T-helper 2 cell treated with Interferon-gamma antibody and Interleukin-4, amounts not matched to agents 5 μg/mL and 100 μg/mL, for 36 hours (primary cell): ENCODE measurements at regions not wholly inside any gene's neighbourhood (a gene's known extent, or its start where the extent isn't known, plus 50 kb on each side); places are given as distances from the start of the nearest gene placed in this dataset.

Experiments
- DNase-seq: peaks from one replicate; pipeline ENCODE4 v3.0.0; 2021; ENCODE audit warnings: low spot score
- H3K27ac Mint-ChIP-seq: one replicate; pipeline ENCODE4 v1.8.0; 2021; ENCODE audit warnings: mild to moderate bottlenecking, mixed read lengths
- H3K27me3 Mint-ChIP-seq: one replicate; pipeline ENCODE4 v1.8.0; 2021; ENCODE audit warnings: low read depth, mixed read lengths
- H3K36me3 Mint-ChIP-seq: one replicate; pipeline ENCODE4 v1.8.0; 2021; ENCODE audit warnings: low read depth, mixed read lengths
- H3K4me1 Mint-ChIP-seq: one replicate; pipeline ENCODE4 v1.8.0; 2021; ENCODE audit warnings: low read depth, mixed read lengths
- H3K4me3 Mint-ChIP-seq: one replicate; pipeline ENCODE4 v1.8.0; 2022; ENCODE audit warnings: mild to moderate bottlenecking, moderate library complexity, mixed read lengths
- H3K9me3 Mint-ChIP-seq: one replicate; pipeline ENCODE4 v1.8.0; 2021; ENCODE audit warnings: mixed read lengths

DNA sequence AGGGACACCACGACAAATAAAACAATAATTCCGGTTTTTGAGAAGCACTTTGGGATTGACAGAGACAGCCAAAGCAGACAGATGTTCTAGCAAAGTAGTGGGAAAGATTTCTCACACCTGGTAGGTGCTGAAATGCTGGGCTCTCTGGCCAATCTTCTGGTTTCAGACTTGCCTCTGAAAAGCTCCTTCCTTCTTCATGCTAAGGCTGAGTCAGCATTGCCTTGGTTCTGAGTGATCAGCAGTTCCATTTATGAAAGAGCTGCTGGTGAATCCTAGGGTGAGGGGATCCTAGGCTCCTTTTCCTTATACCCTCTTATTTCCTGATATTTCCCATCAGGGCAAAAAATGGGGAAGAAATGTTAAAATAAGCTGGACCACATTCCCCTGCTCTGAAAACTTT, 268.7 kb upstream of the SALL1 start:
- Mint-ChIP-seq H3K4me3 (no peak overlapping the region), H3K27me3 (no peaks in the 10 kb centered on the region), H3K36me3 (no peaks in the 10 kb centered on the region), H3K4me1 (no peaks in the 10 kb centered on the region), H3K9me3 (peaks cover 14% of the 10 kb centered on the region), H3K27ac (no peak overlapping the region)
- no peak for DNase-seq

DNA sequence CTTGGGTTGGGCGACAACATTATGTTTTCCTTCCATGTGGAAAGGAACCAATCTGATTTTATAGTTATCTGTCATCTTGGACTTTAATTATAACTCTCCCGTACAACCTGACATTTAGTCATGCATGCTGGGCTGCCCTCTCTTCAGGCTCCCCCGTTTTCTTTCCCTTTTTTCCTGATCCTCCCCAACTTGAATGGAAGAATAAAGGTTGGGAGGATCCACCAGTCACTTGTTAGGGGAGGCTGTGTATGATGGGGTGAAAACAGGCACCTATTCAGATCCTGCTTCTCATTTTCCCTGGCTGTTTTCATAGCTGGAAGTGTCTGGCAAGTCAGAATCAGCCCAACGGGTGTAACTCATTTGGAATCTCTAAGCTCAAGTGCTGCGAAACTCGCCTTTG, 267.2 kb upstream of the SALL1 start:
- H3K4me3 Mint-ChIP-seq = no peak overlapping the region
- H3K27ac Mint-ChIP-seq = no peak overlapping the region
- no peaks in the 10 kb centered on the region for H3K36me3 Mint-ChIP-seq
- H3K9me3 Mint-ChIP-seq = peaks cover 13% of the 10 kb centered on the region
- no peaks in the 10 kb centered on the region for H3K4me1 Mint-ChIP-seq
- H3K27me3 Mint-ChIP-seq = no peaks in the 10 kb centered on the region
- DNase-seq = no peak

DNA sequence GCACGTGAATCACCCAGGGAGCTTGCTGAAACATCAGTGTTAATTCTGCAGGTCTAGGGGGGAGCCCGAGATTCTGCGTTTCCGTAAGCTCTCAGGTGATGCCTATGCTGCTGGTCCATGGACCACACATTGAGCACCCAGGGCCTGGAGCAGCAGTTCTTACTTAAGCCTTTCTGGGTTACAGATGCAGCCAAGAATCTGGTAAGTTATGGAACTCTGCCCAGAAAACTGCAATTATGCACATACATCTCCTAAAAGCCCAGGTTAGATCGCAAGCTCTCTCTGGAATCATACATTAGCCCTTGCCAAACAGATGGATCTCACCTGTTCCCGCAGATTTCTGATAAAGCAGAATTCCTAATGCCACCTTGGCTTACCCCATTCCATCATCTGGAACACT, 265.9 kb upstream of the SALL1 start:
- Mint-ChIP-seq H3K4me1 (no peaks in the 10 kb centered on the region), H3K27me3 (no peaks in the 10 kb centered on the region), H3K4me3 (no peak overlapping the region), H3K27ac (no peak overlapping the region), H3K36me3 (no peaks in the 10 kb centered on the region), H3K9me3 (peaks cover 15% of the 10 kb centered on the region)
- no peak for DNase-seq

DNA sequence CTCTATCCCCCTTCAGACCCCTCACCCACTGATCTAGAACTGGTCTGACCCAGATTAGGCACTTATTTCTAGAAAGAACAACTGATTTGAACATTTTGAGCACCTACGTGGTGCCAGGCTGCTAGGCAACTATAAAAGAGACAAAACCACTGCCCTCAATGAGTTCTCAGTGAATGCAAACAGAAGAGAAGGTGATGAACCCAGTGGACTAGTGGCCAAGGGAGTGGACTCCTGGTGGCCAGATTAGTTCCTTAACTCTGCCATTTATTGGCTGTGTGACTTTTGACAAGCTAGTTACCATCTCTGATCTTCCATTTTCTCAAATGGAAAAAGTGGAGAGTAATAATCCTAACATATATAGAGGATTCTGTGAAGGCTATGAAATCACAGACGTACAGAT, 259.1 kb upstream of the SALL1 start:
- DNase-seq = no peak
- Mint-ChIP-seq H3K36me3 (no peaks in the 10 kb centered on the region), H3K27me3 (no peaks in the 10 kb centered on the region)

DNA sequence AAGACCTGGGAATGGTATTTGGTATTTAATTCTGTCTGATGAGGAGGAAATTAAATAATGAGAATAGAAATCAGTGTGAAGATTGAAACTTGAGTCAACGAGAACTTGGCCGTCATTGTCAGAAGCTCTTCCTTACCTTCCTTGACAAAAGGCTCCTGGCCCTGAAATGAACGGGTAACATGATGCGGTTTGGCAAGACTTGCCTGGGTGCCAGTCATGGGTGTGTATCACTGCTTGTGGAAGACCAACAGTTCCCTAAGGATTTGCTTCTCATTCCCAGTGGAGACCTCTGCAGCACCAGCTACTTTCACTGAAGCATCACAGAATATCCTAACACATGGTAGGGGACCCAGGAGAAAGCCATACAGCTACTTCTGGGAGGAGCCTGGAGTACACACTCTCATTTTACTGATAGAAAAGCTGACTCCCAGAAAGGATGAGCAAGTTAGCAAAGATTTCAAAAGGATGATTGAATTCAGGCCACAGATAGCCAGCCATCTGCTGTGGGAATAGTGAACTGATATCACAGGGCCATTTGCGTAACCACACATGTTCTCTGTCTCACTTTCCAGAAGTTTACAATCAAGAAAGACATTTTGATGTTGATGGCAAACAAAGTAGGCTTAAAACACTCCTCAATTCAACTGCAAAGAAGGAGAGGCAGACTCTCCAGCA, 258.1 kb upstream of the SALL1 start:
- no peak for DNase-seq
- Mint-ChIP-seq H3K9me3 (peaks cover 26% of the 10 kb centered on the region), H3K4me1 (no peaks in the 10 kb centered on the region), H3K4me3 (no peak overlapping the region), H3K27ac (no peak overlapping the region), H3K36me3 (no peaks in the 10 kb centered on the region), H3K27me3 (no peaks in the 10 kb centered on the region)

More for the DNA sequence above, 259.1 kb upstream of the SALL1 start:
- Mint-ChIP-seq H3K27ac (no peak overlapping the region), H3K4me1 (no peaks in the 10 kb centered on the region), H3K4me3 (no peak overlapping the region), H3K9me3 (peaks cover 23% of the 10 kb centered on the region)

DNA sequence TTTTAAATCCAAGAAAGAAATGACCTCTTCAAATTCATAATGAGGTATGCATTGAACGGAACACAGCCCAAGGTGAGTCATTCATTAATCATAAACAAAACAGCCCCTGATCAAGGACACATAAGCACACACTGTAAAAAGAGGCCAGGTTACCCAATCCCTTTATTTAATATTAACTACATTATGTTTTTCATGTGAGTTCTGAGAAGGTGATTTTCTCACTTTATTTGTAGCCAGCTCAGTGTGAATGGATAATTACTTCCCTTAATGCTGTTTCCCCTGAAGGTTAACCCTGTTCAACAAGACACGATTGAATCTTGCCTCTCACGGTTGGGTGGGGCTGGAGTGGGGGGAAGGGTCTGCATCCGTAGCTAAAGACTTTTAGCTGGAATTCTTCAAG, 257.3 kb upstream of the SALL1 start:
- peaks cover 29% of the 10 kb centered on the region for H3K9me3 Mint-ChIP-seq
- no peak overlapping the region for H3K27ac Mint-ChIP-seq
- H3K4me3 Mint-ChIP-seq = no peak overlapping the region
- no peaks in the 10 kb centered on the region for H3K27me3 Mint-ChIP-seq
- H3K4me1 Mint-ChIP-seq = no peaks in the 10 kb centered on the region
- DNase-seq = no peak
- H3K36me3 Mint-ChIP-seq = no peaks in the 10 kb centered on the region

DNA sequence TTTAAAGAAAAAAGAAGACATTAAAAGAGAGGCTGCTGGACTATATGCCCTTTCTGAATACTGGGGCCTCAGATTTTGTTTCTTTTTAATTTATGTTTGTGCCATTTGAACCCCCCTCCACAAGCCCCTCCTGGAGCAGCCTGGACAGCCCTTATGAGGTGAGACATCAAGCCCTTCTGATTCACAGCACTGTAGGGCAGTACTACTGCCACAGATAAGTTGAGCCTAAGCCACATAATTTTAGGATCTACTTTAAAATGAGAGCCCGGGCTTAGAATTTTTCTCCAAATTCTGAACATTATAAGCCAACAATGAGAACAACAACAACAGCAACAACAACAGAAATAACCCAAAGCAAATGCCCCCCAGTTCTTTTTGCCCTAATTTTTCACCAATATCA, 256.9 kb upstream of the SALL1 start:
- Mint-ChIP-seq H3K27ac (no peak overlapping the region), H3K4me1 (no peaks in the 10 kb centered on the region), H3K4me3 (no peak overlapping the region), H3K27me3 (no peaks in the 10 kb centered on the region), H3K9me3 (peaks cover 28% of the 10 kb centered on the region), H3K36me3 (no peaks in the 10 kb centered on the region)
- DNase-seq = no peak

DNA sequence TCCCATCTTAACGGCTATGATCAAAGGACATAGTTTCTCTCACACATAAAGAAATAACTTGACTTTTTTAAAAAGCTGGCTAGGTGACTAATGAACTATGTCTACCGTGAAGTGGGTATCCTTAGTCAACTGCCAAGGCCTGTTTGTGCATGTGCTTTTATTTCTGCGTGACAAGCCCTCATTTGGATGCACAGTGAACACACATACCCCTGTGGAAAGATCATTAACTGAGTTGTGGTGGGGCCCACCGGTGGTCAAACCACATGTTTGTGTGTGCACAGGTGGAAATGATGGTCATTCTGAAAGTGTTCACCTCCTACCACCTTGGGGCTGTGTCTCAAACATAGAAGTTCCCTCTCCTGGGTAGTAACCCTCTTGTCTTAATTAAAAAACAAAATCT, 256.1 kb upstream of the SALL1 start:
- Mint-ChIP-seq H3K27me3 (no peaks in the 10 kb centered on the region), H3K27ac (no peak overlapping the region), H3K9me3 (peaks cover 21% of the 10 kb centered on the region), H3K36me3 (no peaks in the 10 kb centered on the region), H3K4me3 (no peak overlapping the region), H3K4me1 (no peaks in the 10 kb centered on the region)
- DNase-seq = no peak

DNA sequence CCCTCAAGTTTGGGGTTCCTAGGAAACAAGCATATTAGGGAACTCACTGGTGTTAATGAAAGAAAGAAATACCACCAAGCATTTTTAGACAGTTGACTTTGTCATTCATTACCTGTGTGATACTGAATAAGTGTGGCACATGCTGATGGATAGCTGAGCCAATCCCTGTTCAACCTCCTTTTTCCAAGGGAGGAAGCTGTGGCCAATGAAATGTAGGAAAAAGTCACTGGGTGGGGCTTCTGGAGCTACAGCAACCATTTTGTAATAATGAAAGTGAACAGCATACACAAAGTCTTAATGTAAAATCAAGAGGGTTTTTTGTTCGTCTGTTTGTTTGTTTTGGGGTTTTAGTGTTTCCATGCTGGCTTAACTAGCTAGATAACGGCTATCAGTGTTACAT, 254.3 kb upstream of the SALL1 start:
- Mint-ChIP-seq H3K9me3 (peaks cover 31% of the 10 kb centered on the region), H3K27me3 (no peaks in the 10 kb centered on the region), H3K4me3 (no peak overlapping the region), H3K27ac (no peak overlapping the region), H3K36me3 (no peaks in the 10 kb centered on the region), H3K4me1 (no peaks in the 10 kb centered on the region)
- no peak for DNase-seq

DNA sequence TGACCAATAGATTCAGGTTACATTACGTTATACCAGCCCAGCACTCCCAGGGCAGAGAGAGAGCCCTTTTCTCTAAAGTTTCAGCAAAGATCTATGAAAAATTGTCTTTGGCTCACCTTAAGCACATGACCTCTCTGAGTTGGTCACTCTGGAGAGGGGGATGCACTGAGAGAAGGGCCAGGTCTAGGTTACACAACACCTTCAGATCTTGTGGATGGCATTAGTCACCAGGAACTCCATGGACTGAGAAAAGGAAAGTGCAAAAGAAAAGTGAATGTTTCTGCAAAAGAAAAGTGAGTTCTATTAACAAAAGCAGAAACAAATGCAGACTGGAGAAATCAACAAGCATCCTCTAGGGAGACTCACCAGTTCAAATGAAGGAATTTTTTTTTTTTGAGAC, 253.3 kb upstream of the SALL1 start:
- no peaks in the 10 kb centered on the region for H3K4me1 Mint-ChIP-seq
- no peaks in the 10 kb centered on the region for H3K27me3 Mint-ChIP-seq
- no peak overlapping the region for H3K4me3 Mint-ChIP-seq

DNA sequence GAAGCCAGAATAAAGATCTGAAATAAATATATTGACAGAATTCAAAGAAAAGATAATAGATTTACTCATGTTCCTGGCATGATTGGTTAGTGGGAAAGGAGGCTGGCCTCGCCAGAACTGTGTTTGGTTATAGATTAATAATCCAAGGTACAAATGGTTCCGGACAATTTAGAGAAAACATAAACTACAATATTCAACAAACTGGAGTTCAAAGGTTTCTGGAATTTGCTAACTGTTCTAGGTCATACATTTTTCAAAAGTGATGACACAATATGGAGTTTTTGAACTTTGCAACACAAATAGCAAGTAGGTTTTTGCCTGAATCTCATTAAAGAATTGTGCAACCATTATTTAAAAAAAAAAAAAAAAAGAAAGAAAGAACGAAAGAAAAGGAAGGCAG, 251.7 kb upstream of the SALL1 start:
- Mint-ChIP-seq H3K27me3 (no peaks in the 10 kb centered on the region), H3K4me3 (no peak overlapping the region), H3K27ac (no peak overlapping the region), H3K9me3 (peaks cover 28% of the 10 kb centered on the region), H3K36me3 (no peaks in the 10 kb centered on the region), H3K4me1 (no peaks in the 10 kb centered on the region)
- DNase-seq = no peak

More for the DNA sequence above, 253.3 kb upstream of the SALL1 start:
- H3K27ac Mint-ChIP-seq = no peak overlapping the region
- no peaks in the 10 kb centered on the region for H3K36me3 Mint-ChIP-seq
- H3K9me3 Mint-ChIP-seq = peaks cover 31% of the 10 kb centered on the region
- DNase-seq = no peak

DNA sequence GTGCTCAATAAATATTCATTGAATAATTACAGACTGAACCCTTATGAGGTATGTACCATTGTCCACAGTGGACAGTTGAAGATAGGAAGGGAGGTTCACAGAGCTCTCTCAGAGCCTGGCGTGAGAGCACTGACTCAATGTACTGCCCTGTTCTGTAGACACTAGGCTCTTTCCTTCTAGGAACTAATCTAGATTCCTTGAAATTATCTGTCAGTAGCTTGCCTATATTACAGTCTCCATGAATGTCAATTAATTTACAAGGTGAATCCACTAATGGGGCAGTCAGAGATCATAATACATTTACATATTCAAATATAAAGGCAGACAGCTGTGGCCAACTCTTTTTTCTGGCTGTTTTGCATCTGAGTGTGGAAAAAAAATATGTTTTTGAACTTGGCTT, 251.2 kb upstream of the SALL1 start:
- Mint-ChIP-seq H3K4me3 (no peak overlapping the region), H3K27me3 (no peaks in the 10 kb centered on the region), H3K36me3 (no peaks in the 10 kb centered on the region), H3K4me1 (no peaks in the 10 kb centered on the region), H3K9me3 (peaks cover 28% of the 10 kb centered on the region), H3K27ac (no peak overlapping the region)
- no peak for DNase-seq

DNA sequence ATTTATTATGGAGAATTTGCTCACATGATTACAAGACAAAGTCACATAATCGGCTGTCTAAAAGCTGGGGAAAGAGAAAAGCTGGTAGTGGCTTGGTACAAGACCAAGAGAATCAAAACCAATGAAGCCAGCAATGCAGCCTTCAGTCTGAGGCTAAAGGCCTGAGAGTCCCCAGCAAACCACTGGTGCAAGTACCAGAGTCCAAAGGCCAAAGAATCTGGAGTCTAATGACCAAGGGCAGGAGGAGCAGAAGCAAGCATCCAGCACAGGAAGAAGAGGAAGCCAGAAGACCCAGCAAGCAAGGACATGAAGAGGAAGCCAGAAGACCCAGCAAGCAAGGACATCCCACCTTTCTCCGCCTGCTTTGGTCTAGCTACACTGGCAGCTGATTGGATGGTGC, 250.6 kb upstream of the SALL1 start:
- Mint-ChIP-seq H3K36me3 (no peaks in the 10 kb centered on the region), H3K4me3 (no peak overlapping the region), H3K27me3 (no peaks in the 10 kb centered on the region), H3K27ac (no peak overlapping the region), H3K4me1 (no peaks in the 10 kb centered on the region), H3K9me3 (peaks cover 28% of the 10 kb centered on the region)
- DNase-seq = no peak

DNA sequence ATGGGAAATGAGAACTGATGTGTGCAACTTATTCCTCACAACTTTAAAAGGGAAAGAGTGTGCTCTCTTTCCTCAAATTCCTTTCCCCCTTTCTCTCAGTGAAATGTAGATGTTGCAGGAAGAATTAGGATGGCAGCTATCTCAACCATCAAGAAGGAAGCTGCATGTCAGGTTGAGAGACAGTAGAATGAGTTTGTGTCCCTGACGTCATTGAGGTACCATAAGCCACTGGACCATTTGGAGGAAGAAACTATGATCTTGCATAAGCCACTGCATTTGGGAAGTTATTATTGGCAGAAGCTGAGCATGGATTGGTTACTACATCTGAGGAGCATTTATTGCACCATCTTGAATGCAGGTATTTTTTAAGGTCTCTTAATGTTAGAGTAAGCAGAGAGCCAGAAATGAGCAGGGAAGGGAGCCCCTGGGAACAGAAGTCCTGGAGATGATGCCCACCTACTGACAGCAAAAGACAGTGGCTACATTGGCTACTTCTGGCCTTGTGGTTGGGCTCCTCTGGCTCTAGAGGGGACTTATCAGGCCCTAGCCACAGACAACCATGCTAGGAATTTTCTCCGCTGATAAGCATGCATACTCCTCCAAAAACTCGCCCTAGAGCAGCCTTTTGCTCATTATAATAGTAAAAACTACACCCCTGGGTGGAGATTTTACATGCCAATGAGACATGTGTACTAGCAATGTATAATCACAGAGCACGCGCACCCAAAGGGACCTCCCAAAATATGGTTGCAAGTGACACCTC, 249.0 kb upstream of the SALL1 start:
- Mint-ChIP-seq H3K9me3 (peaks cover 22% of the 10 kb centered on the region), H3K27me3 (no peaks in the 10 kb centered on the region), H3K4me1 (no peaks in the 10 kb centered on the region), H3K36me3 (no peaks in the 10 kb centered on the region), H3K4me3 (no peak overlapping the region), H3K27ac (no peak overlapping the region)
- DNase-seq = no peak

DNA sequence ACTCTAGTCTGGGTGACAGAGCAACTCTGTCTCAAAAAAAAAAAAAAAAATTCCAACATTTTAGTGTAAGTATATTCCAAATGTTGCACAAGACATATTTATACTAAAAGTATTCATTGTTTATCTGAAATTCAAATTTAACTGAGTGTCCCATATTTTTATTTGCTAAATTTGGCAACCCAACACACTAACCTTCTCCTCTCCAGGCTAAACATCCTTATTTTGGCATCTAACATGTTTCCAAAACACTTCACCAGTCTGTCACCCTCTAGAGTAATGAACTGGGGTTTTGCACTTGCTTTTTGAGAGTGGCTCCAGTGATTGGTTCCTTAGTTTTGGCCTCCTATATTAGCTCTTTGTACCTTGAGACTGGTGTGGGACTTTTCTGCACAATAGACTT, 243.4 kb upstream of the SALL1 start:
- Mint-ChIP-seq H3K27me3 (no peaks in the 10 kb centered on the region), H3K27ac (no peak overlapping the region), H3K36me3 (no peaks in the 10 kb centered on the region), H3K4me3 (no peak overlapping the region), H3K9me3 (no peaks in the 10 kb centered on the region), H3K4me1 (no peaks in the 10 kb centered on the region)
- no peak for DNase-seq
